ENCODE measurements at regions not wholly inside any gene's neighbourhood (a gene's known extent, or its start where the extent isn't known, plus 50 kb on each side); places are given as distances from the start of the nearest gene placed in this dataset.

- Histone ChIP-seq H3K9ac (ENCODE audit: control insufficient read depth, extremely low read depth, insufficient read depth, low read length) (no peak overlapping the region), H3K4me1 (ENCODE audit: control insufficient read depth, extremely low read depth, insufficient read depth, low read length) (no peaks in the 10 kb centered on the region), H3K36me3 (ENCODE audit: control insufficient read depth in 2 of 2, extremely low read depth in 1 of 2, insufficient read depth in 2 of 2, low read length in 2 of 2) (no peaks in the 10 kb centered on the region), H3K4me3 (ENCODE audit: control insufficient read depth in 2 of 3, extremely low read depth in 1 of 3, insufficient read depth in 2 of 3, low read depth in 1 of 3, low read length in 3 of 3) (no peak overlapping the region), H3K9me3 (ENCODE audit: control insufficient read depth, low read depth, low read length) (no peaks in the 10 kb centered on the region), H3K79me2 (ENCODE audit: control insufficient read depth, insufficient read depth, low read length) (no peaks in the 10 kb centered on the region), H3K9me1 (ENCODE audit: control insufficient read depth, extremely low read depth, insufficient read depth, low read length) (no peaks in the 10 kb centered on the region), H4K20me1 (ENCODE audit: control insufficient read depth, extremely low read depth, insufficient read depth, low read length) (no peaks in the 10 kb centered on the region), H3K4me2 (ENCODE audit: control insufficient read depth, extremely low read depth, insufficient read depth, low read depth, low read length) (no peak overlapping the region), H3K27ac (ENCODE audit: control insufficient read depth, insufficient read depth, low read length) (no peak overlapping the region), H2AFZ (ENCODE audit: control insufficient read depth, low read length) (no peak overlapping the region), H3K27me3 (ENCODE audit: control insufficient read depth, extremely low read depth, insufficient read depth, low read length) (no peaks in the 10 kb centered on the region)
- FAIRE-seq (no peak), DNase-seq (ENCODE audit: low read depth, low spot score) (no peak)
- TF ChIP-seq EZH2 (IDR thresholded peaks at IDR 0.05; ENCODE audit: low read length) (no peak), CTCF (optimal IDR thresholded peaks at IDR 0.05 in 1 of 3, IDR thresholded peaks at IDR 0.05 in 1 of 3, conservative IDR thresholded peaks at IDR 0.05 in 1 of 3; ENCODE audit: extremely low read depth in 1 of 3, insufficient read depth in 2 of 3, low read length in 3 of 3) (no peak)
- dilution Hi-C loops (cut with MboI; ENCODE audit: extremely low pct_ligation_motif_present, low sequenced_read_pairs) = no loop called here
Observed at GRCh38 chr1:191674626-191675179, 483.6 kb upstream of the RGS18 start.

- H3K4me2 ChIP-seq (ENCODE audit: control insufficient read depth, extremely low read depth, insufficient read depth, low read depth, low read length) = no peak overlapping the region
- no peaks in the 10 kb centered on the region for H3K4me1 ChIP-seq (ENCODE audit: control insufficient read depth, extremely low read depth, insufficient read depth, low read length)
- H2AFZ ChIP-seq (ENCODE audit: control insufficient read depth, low read length) = no peak overlapping the region
- H3K9ac ChIP-seq (ENCODE audit: control insufficient read depth, extremely low read depth, insufficient read depth, low read length) = no peak overlapping the region
- H3K36me3 ChIP-seq (ENCODE audit: control insufficient read depth in 2 of 2, extremely low read depth in 1 of 2, insufficient read depth in 2 of 2, low read length in 2 of 2) = no peaks in the 10 kb centered on the region
- H3K9me1 ChIP-seq (ENCODE audit: control insufficient read depth, extremely low read depth, insufficient read depth, low read length) = no peaks in the 10 kb centered on the region
- no peak overlapping the region for H3K27ac ChIP-seq (ENCODE audit: control insufficient read depth, insufficient read depth, low read length)
- no peaks in the 10 kb centered on the region for H3K79me2 ChIP-seq (ENCODE audit: control insufficient read depth, insufficient read depth, low read length)
- no peak overlapping the region for H3K4me3 ChIP-seq (ENCODE audit: control insufficient read depth in 2 of 3, extremely low read depth in 1 of 3, insufficient read depth in 2 of 3, low read depth in 1 of 3, low read length in 3 of 3)
- dilution Hi-C loops (cut with MboI; ENCODE audit: extremely low pct_ligation_motif_present, low sequenced_read_pairs) = no loop called here
- no peaks in the 10 kb centered on the region for H4K20me1 ChIP-seq (ENCODE audit: control insufficient read depth, extremely low read depth, insufficient read depth, low read length)
- no peaks in the 10 kb centered on the region for H3K9me3 ChIP-seq (ENCODE audit: control insufficient read depth, low read depth, low read length)
- H3K27me3 ChIP-seq (ENCODE audit: control insufficient read depth, extremely low read depth, insufficient read depth, low read length) = no peaks in the 10 kb centered on the region
- TF ChIP-seq CTCF (optimal IDR thresholded peaks at IDR 0.05 in 1 of 3, IDR thresholded peaks at IDR 0.05 in 1 of 3, conservative IDR thresholded peaks at IDR 0.05 in 1 of 3; ENCODE audit: extremely low read depth in 1 of 3, insufficient read depth in 2 of 3, low read length in 3 of 3) (no peak), EZH2 (IDR thresholded peaks at IDR 0.05; ENCODE audit: low read length) (no peak)
- FAIRE-seq (no peak), DNase-seq (ENCODE audit: low read depth, low spot score) (no peak)
Observed at GRCh38 chr1:191675856-191676783, 482.1 kb upstream of the RGS18 start.

All from keratinocyte (primary cell).